ENCODE measurements at regions not wholly inside any gene's neighbourhood (a gene's known extent, or its start where the extent isn't known, plus 50 kb on each side); places are given as distances from the start of the nearest gene placed in this dataset.

DNA sequence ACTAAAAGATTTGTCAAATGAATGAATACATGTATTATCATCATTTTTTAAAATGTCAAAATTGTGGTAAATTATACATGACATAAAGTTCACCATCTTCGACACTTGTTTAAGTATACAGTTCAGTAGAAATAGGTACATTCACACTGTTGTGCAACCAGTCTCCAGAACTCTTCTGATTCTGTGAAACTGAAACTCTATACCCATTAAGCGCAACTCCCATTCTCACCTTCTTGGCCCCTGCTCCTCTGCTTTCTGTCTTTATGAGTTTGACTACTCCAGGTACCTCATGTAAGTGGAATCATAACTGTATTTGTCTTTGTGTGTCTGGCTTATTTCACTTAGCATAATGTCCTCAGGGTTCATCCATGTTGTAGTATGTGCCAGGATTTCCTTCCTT is 50.1 kb upstream of the KBTBD8 start:
- TF ChIP-seq POLR2A (IDR thresholded peaks at IDR 0.05) (no peak), CTCF (IDR thresholded peaks at IDR 0.05) (no peak)

Data from ovary (tissue), 3 donors.